ENCODE measurements at regions not wholly inside any gene's neighbourhood (a gene's known extent, or its start where the extent isn't known, plus 50 kb on each side); places are given as distances from the start of the nearest gene placed in this dataset.
"Not testable (repeated sequence)": the region's sequence is repeated elsewhere in the genome, so short reads cannot be mapped to it uniquely, and the experiment has no call there.

- DNase-seq (ENCODE audit: low spot score) = no peak
Measured at GRCh38 chr5:92267830-92268229, 884.7 kb upstream of the ARRDC3 start.

DNA sequence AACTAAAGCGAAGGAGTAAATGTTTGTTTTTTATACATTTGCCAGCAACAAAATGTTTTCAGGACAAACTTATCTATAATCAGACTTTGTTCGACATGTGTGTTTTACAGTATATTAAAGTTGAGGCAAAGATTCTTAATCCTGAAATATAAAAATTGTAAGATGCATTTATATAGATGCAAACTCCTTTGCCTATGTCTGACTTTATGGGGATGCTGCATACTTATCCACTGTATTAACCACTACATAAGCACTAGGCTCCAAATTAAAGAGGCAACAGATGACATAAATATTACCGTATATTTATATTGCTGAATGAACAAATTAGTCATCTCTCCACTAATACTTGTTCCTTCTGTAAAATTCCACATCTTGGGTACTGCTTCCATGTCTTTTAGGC is 882.7 kb upstream of the ARRDC3 start:
- no peak for TF ChIP-seq CTCF (IDR thresholded peaks at IDR 0.05; ENCODE audit: extremely low read depth, missing control alignments)
- no peak for DNase-seq (ENCODE audit: low spot score)

More at GRCh38 chr5:92267830-92268229, 884.7 kb upstream of the ARRDC3 start:
- no peak for TF ChIP-seq CTCF (IDR thresholded peaks at IDR 0.05; ENCODE audit: extremely low read depth, missing control alignments)

DNA sequence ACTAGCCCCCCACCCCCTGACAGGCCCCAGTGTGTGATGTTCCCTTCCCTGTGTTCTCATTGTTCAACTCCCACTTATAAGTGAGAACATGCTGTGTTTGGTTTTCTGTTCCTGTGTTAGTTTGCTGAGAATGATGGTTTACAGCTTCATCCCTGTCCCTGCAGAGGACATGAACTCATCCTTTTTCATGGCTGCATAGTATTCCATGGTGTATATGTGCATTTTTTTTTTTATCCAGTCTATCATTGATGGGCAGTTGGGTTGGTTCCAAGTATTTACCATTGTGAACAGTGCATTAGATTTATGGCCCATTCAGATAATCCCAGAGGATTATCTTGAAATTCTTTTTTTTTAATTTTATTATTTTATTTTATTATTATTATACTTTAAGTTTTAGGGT is 872.5 kb upstream of the ARRDC3 start:
- not testable (repeated sequence) for DNase-seq (ENCODE audit: low spot score)

DNA sequence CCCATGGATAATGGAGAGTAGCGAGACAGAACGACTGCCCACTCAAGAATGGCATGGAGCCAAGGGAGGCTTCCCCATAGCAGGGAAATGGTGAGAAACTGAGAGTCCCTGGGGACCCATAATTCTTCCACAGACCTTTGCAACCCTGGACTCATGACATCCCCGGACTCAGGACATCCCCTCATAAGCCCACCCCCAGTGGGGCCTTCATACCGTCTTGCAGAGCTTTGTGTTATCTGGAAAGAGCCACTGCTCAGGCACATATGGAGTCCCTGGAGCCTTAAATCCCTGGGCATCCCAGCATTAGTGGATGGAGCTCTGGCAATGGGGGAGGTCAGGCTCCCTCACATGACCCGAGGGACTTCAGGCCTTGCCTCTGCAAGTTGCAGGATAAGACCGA is 865.4 kb upstream of the ARRDC3 start:
- no peak for TF ChIP-seq CTCF (IDR thresholded peaks at IDR 0.05; ENCODE audit: extremely low read depth, missing control alignments)
- DNase-seq (ENCODE audit: low spot score) = no peak

DNA sequence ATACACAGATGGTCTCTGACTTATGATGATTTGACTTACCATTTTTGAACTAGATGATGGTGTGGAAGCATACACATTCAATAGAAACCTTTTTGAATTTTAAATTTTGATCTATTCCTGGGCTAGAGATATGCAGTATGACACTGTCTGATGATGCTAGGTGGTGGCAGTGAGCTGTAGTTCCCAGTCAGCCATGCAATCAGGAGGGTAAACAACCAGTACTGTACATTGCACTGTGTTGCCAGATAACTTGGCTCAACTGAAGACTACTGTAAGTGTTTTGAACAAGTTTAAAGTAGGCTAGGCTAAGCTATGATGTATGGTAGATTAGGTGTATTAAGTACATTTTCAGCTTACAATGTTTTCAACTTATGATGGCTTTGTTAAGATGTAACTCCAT is 859.1 kb upstream of the ARRDC3 start:
- no peak for TF ChIP-seq CTCF (IDR thresholded peaks at IDR 0.05; ENCODE audit: extremely low read depth, missing control alignments)
- DNase-seq (ENCODE audit: low spot score) = no peak

- no peak for DNase-seq (ENCODE audit: low spot score)
- TF ChIP-seq CTCF (IDR thresholded peaks at IDR 0.05; ENCODE audit: extremely low read depth, missing control alignments) = no peak
Measured at GRCh38 chr5:92237896-92238295, 854.8 kb upstream of the ARRDC3 start.

- DNase-seq (ENCODE audit: low spot score) = no peak
- TF ChIP-seq CTCF (IDR thresholded peaks at IDR 0.05; ENCODE audit: extremely low read depth, missing control alignments) = no peak
Measured at GRCh38 chr5:92222449-92222848, 839.3 kb upstream of the ARRDC3 start.

DNA sequence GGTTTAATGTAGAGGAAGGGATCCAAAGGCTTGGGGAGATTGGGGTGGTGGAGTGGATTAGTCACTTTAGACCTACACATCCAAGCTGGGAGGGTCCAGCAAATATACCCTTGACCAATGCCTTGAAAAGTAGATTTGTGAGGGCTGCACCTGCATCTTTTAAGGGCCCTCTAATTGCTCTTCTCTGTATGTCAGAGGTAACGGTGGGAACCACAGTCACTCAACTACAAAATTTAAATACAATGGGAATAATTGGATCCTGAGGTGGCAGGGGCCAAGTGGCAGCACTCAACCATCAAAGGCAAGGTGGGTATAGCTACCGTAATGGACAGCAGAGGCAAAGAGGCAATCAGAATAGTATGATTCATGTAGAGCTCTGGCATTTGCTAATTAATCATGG is 833.7 kb upstream of the ARRDC3 start:
- DNase-seq (ENCODE audit: low spot score) = not testable (repeated sequence)

DNA sequence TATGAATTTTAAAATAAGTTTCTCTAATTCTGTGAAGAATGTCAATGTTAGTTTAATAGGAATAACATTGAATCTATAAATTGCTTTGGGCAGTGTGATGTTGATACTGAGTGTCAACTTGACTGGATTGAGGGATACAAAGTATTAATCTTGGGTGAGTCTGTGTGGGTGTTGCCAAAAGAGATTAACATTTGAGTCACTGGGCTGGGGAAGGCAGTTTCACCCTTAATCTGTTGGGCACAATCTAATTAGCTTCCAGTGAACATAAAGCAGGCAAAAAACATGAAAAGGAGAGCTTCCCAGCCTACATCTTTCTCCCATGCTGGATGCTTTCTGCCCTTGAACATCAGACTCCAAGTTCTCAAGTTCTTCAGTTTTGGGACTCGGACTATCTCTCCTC is 832.0 kb upstream of the ARRDC3 start:
- TF ChIP-seq CTCF (IDR thresholded peaks at IDR 0.05; ENCODE audit: extremely low read depth, missing control alignments) = no peak
- no peak for DNase-seq (ENCODE audit: low spot score)

Data from GM20000 (cell line).